C1 segment of cervical spinal cord (tissue), 14 donors: ENCODE measurements at regions not wholly inside any gene's neighbourhood (a gene's known extent, or its start where the extent isn't known, plus 50 kb on each side); places are given as distances from the start of the nearest gene placed in this dataset.

ENCODE experiments used
- DNase-seq, 14 donors: peaks; one replicate each; lab custom pipeline; 2025; lab: John Stamatoyannopoulos, UW

DNA sequence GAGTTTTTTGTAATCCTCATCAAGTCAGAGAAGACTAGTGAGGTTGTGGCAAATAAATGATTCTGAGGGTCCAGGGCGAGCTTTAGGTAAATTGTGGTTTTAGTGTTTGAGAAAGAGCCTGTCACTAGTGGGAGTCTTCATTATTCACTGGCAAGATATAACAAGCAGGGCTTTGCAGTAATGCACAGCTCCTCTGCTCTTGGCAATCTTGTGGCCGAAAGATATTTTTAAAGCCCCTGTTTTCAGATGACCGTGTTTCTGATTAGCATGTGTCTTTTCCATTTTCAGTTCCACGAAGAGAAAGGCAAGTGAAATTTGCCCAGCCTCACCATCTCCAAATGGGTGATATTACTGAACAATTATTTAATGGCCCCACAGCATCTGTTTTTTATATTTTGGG is 154.0 kb upstream of the BCL6 start:
- no peak for DNase-seq

DNA sequence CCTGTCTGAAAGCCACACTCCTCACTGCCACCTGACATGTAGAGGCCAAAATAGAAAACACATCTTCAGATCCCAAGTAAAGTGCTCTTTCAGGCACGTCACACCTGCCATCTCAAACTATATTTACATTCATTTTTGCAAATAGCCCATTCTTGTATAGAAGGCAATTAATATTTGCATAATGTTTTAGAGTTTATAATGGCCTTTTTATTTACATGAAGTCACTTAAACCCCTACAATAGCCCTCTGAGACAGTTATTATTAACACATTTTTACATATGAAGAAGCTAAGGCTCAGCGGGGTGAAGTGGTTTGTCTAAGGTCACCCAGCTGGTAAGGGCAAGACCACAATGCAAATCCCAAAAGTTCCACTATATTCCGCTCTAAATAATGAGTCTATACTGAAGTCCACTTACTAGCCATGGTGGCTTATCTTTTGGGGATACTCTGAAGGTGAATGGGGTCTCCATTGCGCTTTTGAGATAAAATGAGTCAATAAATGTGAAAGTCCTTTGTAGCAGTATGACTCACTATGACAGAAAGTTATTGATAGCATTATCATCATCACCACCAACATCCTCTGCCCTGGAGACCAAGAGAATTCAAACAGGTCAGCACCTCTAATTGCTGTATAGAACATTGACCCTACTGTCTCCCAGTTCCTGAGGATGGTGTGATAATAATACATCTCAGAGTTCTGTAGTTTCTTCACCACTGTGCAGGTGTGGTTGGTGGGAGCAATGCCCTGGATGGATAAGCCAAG is 155.9 kb upstream of the BCL6 start:
- DNase-seq: no peak

DNA sequence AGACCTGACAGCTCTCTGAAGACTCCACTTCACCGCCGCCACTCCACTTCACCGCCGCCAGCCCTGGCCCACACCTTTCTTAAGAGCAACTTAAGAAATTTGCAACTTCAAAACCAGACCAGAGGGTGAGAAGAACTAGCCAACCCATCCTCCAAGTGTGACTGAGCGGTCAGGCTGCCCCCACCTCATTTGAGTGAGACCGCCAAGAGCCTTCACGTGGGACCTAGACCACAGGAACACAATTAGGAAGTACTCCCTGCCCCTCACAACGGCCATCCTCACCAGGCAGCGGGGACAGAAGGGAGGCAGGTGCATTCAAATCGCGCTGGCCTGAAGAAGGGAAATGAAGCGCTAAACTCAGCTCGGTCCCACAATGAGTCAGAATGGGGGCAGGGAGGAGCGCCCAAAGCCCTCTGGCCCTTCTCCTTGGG is 156.8 kb upstream of the BCL6 start:
- no peak for DNase-seq

DNA sequence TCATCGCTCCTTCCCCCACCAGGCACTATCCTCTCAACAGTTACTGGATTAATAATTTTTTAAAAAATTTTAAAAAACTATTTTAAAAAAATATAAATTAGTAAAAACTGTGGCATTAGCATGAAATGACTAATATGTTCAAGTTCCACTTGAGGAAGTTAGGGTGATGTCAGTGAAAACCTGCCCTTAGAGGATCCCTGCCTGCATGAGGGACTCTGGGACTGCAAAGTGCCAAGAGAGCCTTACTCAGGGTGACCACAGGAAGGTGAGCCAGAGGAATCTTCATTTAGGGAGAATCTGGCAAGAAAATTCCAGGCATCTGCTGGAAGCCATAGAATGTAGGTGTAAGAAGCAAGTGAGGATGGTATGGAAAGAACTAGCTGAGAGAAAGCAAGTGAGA is 157.7 kb upstream of the BCL6 start:
- DNase-seq: no peak

DNA sequence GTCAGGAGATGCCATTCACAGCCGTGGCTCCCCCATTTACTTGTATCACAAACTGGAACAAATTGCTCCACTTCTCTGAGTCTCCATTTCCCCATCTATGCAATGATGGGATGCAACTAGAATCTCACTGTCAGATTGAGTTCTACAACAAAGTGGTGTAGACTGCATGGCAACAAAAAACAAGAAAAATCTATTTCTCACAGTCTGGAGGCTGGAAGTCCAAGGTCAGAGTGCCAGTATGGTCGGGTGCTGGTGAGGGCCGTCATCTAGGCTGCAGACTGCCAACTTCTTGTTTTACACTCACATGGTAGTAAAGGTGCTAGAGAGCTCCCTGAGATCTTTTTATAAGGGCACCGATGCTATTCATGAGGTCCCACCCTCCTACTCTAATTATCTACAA is 158.4 kb upstream of the BCL6 start:
- DNase-seq: no peak

DNA sequence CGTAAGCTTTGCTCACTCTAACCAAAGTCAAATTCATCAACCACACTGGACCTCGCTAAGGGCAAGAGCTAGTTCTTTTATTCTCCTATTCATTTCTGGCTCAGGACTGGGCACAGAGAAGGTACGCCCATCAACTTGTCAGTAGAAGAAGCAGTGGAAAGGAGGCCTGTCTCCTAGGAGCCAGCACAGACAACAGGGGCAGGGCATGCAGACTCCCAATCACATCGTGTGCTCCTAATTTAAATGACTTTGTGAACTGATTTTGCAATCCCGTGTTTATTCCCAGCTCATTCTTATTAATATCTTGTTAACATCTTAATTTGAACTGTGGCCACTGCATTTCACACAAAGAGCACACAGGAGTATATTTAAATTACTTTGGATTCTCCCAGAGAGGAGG is 161.1 kb upstream of the BCL6 start:
- DNase-seq: no peak

DNA sequence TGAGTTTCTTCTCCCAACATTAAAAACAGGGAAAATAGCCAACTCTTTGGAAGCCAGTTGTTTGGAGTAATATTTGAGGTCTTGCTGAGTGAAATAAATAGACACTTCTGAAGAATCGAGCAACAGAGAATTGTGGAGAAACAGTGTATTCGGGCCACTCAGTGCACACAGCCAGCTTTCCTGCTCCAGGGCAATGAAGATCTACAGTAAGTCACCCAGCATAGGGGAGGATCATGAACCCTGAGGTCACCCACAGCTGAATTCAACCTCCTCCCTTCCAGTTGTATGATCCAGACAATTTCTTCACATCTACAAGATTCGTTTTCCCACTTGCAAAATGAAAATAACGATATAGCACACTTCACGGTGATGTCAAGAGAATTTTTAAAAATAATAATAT is 161.7 kb upstream of the BCL6 start:
- no peak for DNase-seq

DNA sequence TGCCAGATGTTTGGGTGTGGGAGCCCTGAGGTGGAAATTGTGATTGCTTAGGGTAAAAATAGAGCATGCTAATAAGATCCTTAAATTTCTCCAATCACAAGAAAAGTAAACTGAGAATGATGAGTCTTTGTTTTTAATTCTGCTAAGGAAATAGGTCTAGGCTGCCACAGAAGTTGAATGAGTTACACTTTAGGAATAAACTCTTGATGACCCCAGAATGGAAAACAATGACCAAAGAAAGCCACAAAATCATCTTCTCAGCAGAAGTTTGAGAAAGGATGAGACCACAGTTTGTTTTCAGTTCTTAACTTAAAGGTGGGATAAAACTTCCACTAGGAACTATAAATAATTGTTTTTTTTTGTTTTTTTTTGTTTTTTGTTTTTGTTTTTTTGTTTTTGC is 164.6 kb upstream of the BCL6 start:
- DNase-seq: no peak

DNA sequence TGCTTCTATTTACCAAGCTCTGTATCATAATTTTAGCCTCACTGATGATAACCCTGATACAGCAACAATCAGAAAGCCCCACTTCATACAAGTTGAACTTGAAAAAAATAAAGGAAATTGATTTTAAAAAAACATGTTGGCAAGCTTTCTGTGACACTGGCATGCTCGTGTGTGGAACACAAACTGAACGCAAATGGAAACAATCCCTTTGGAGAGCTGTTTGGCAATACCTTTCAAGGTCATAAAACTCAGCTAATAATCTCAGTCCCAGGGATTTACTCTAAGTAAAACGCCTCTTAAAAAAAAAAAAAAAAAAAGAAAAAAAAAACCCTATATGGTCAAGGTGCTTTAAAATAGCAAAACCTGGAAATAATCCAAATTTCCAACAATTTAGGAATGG is 166.7 kb upstream of the BCL6 start:
- no peak for DNase-seq

DNA sequence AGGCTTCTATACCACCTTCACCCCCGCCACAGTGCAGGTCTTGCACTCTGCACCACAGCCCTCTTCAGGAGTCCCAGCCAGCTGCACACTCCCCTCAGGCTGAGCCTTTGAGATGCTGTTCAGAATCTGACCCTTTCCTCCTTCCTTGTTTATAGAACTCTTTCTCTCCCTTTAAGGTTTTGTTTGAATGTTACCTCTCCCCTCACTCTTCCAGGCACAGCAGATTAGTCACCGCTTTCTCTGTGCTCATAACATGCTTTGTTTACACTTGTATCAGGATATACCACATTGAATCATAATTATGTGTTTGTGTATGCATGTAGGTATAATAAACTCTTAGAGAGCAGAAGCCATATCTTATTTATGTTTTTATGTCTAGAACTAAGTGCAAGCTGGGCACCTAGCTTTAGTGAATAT is 168.4 kb upstream of the BCL6 start:
- no peak for DNase-seq

DNA sequence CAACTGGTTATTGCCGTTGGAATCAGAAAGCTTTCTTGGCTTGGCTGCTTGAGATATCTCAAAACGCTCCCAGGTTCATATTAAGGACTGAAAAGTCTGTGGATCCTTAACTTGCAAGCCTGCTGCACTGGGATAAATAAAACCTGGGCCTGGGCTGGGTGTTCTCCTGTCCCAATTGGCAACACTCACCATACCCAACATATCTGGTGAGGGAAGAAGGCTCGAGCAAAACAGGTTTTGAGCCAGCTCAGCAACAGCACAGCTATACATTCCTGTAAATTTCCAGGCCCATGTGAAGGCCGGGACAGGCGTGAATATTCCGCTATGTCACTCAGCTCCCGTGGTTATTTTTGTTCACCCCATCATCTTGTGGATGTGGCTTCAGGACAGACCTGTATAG is 169.0 kb upstream of the BCL6 start:
- peak in 2 of 14 donors; percentile 8 to 80 for DNase-seq

DNA sequence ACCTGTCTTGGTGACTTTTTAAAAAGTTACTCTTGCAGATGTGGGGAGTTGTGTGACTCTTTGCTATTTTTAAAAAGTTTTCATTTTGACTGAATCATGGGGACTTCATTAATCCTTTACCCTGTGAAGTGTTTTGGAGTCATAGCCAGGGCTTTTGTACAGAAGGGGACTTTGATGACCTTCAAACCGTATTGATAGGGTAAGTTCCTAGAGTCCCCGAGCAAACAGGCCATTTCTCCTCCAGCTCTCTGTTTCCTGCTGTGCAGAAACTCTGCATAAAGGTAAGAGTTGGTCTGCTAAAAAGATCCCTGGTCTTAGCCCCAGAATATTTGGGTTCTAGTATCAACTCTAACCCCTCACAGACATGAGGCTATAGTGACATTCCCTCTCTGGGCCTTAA is 170.8 kb upstream of the BCL6 start:
- no peak for DNase-seq

DNA sequence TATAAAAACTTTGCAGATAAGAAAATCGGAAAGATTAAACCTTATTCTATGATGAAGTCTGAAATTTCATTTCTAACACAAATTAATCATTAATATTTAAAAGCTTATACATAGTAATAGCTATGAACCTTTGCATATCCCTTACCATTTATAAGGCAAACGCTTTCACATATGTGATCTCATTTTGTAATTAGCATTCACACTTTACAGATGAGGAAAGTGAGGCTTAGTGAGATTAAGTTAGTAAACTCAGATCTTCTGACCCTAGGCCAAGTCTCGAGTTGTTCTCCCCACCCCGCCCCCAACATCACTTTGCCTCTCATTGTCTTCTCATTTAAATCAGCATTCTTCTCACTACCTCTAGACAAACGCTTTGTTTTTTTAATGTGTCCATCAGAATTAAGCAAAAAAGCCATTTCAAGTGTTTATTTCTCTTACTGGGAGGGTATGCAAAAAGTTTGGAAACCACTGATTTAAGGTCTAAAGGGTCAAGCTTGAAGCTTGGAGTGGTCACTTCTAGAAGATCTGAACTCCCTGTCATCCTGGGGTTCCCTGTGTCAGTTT is 172.9 kb upstream of the BCL6 start:
- no peak for DNase-seq

DNA sequence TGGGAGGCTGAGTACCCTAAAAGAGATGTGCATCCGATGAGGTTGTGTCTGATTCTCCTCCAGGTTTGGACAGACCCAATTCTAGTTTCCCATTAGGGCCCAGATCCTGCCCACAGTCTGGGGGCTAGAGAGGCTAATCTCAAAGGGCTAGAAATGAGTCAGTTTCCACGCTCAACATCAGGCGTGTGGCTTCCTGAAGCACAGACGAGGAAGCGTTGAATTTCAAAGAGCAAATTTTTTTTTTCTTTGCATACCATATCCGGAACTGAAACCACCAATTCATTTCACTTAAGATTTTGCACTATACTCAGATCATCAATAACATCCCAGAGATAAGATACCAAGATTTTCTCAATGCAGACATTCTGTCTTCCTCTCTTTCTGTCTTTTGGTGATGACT is 173.8 kb upstream of the BCL6 start:
- no peak for DNase-seq

DNA sequence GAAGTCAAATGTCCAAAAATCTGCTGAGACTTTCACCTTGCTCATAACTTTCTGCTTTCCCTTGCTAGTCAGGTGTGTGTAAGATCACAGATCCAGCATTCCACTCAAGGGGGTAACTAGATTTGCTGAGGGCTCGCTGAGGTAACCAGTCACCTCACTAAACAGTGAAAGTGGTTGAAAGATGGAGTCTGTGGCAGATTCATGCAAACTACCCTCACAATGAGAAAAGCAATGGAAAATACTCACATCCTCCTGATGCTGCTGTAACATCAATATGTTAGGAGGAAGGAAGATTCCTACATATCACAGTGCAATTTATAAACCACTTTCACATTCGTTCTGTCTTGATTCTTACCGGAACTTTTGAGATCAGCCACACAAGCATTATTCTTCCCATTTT is 174.3 kb upstream of the BCL6 start:
- no peak for DNase-seq

DNA sequence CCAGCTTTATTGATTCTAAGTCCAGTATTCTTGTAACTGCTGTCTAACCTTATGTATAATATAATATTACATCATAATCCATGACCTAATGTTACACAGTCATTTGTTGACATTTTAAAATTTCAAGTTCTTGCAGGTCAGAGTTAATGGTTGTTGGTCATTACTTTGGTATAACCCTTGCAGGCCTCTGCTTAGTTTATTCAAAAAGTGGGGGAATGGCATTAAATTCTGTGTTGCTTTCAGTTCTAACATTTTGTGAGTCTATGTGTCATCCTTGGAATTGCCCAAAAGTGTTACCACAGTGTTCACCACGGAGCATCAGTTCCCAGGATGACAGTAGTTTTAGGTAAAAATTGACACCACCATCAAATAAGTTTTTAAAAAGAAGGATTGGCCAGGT is 174.8 kb upstream of the BCL6 start:
- no peak for DNase-seq

DNA sequence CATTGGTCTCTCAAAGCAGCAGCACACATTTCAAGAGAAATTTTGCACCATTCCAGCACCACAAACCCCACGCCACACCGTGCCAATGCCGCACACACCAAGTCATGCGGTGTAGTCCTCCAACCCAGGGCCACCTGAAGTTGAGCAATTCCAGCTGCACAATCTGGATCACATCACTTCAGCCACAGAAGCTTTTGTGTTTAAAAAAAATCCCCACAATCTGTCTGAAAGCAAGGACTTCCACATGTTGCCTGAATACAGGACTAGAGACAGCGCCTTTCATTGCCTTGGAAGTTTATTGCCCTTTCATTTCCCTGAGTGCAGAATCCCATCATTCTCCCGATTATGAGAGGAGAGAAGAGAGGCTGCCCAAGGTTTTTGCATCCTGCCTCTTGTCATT is 175.6 kb upstream of the BCL6 start:
- DNase-seq: no peak

DNA sequence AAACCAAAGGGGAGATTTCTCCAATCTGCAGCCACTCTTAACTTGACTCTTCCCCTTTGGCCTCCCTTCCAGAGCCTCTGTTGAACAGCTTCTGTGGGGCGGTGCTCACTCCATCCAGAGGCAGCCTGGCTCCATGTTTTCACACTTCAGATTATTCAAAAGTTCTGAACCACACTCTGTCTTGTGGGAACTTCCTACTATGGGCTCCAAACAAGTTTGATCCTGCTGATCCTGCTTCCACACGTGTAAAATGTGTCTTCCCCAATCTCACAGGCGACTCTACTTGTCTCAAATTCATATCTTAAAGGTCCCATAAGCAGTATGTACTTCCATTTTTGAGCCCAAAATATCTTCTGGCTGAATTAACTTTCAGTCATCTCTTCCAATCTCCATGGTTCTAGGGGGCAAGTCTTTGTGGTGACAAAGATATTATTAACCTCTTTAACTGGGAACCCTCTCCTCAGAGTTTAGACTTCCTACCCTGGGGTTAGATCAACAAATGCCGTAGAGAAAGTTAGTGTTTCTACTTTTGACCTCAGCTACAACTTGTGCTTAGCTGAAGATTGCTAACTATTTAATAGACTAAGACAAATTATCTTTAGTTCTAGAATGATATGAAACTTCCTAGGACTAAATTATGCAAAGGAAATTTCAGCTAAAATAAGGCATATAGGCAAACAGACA is 176.3 kb upstream of the BCL6 start:
- DNase-seq: no peak

DNA sequence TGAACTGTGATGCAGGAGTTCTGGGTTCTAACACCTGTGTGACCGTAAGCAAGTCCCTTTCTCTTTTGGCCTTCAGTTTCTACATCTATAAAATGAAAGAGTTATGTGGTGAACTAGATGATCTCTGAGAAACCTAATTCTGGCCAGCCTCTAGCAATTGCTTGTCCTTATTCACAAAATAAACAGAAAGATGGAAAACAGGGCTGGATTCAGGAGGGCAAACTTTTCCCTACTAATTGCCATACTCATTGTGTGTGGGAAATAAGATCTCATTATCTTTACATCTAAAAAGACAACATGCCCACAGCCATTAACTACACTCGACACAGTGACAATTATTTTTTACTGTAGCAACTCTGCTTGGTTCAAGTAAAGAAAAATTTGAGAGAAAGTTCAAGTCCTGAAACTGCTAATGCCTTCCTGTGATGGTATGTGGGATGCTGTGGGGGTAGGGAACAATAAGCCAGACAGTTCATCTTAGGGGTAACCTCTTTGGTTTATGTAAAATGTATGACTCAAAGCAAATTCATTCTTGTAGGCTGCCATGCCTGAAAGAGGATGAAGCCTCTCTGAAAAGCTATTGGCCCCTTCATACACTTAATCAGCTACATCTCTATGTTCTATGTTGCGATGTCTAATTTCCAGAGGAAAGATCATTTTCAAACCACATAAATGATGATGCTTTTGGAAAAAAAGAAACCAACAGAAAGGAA is 177.6 kb upstream of the BCL6 start:
- DNase-seq: no peak

DNA sequence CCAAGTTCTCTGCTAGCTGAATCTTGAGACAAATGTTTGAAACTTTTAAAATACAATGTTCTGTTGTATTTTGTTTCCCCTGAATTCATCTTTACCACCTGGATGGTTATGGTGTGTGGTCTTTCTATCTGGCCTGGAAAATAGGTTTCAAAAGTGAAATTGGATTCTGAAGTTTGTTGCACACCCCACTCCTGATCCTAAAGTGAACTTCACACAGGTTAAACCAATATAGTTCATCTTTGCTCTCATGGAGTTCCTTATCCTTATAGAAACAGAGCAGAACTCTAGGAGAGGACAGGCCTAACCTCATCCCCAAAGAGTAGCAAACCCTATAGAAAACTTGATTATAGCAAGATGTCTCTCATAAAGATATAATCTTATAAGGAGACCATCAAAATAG is 179.4 kb upstream of the BCL6 start:
- DNase-seq: no peak

DNA sequence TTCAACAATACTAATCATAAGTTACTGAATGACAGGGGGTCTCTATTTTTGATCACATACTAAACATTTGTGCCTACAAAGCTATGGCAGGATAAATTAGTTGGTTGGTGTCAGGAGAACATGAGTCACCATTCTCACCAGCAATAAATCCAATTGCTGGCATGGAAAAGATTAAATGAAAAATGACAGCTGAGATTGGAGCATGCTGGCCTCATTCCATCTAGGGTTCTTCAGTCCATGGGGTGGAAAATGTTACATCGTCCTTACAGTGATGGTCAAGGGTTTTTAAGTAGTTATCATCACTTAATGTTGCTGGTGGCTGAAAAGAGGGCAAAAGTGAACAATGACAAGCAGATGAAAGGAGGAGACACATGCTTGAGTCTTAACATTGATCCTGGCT is 180.1 kb upstream of the BCL6 start:
- DNase-seq: no peak

DNA sequence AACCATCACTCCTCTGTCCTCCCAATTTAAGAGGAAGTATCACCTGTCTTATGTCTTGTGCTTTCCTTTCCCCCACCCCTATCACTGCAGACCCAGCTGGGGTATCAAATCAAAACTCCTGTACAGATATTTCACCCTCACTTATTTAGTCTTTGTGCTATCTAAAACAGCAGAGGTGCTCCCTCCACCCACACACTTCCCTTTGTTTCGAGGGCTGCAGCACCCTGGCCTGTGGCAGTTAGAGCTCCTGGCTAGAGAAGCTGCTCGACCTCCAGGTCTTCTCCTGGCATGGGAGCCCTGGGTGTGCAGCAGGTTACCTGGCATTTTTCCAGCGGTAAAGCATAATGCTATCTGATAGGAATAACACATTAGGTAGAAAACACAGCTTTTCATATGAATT is 181.4 kb upstream of the BCL6 start:
- DNase-seq: no peak

DNA sequence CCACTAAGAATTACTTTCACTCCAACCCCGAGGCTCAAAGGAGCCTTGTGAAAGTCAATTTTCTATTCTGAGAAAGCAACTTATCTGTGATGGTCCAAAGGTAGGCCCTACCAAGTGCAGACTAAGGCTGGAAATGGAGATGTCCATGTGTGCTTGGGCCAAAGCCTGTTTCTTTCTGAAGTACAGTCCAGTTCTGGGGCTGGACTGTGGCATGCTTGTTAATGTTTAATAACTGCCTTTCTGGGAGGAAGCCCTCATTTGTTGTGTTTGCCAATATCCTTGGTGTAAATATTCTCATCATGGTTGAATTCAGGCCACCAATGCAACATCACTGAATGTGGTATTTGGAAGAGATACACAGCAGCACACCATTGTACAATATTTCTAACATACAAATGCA is 182.3 kb upstream of the BCL6 start:
- no peak for DNase-seq
